OCI-LY1 (cell line): ENCODE measurements at regions not wholly inside any gene's neighbourhood (a gene's known extent, or its start where the extent isn't known, plus 50 kb on each side); places are given as distances from the start of the nearest gene placed in this dataset.

Experiments
- EZH2 ChIP-seq: fragments of 200-600 bp; sonication (generic), shearing (Covaris generic); IDR thresholded peaks from 2 replicates; pipeline ENCODE4 v1.8.0; 2017; ENCODE audit warnings: borderline replicate concordance, mixed run types, mild to moderate bottlenecking, antibody characterized with exemption, low read length, moderate library complexity, mixed read lengths
- TF ChIP-seq, protein P1 (sequence below): fragments of 200-600 bp; sonication (generic), shearing (Covaris generic); IDR thresholded peaks from 2 replicates; pipeline ENCODE4 v1.5.1; 2017; ENCODE audit warnings: mild to moderate bottlenecking, antibody characterized with exemption, low read length, moderate library complexity, mixed read lengths

DNA sequence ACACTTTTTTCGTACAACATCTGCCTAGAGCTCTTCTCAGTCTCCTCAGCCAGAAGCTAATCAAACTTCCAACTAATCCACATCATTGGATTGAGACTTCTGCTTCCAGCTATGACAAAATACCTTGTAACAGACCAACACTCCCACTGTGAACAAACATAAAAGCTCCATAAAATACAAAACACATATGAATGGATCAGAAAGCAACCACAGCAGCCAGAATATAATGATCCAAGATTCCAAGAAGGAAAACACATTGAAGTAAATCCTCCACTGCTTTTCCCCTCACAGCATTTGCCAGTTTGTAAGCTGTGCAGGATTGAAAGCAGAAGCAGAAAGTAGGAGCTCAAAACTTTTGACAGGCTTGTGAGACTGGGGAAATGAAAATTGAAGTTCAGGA, 863.2 kb downstream of the TUSC7 start:
- TF ChIP-seq, protein P1, sequence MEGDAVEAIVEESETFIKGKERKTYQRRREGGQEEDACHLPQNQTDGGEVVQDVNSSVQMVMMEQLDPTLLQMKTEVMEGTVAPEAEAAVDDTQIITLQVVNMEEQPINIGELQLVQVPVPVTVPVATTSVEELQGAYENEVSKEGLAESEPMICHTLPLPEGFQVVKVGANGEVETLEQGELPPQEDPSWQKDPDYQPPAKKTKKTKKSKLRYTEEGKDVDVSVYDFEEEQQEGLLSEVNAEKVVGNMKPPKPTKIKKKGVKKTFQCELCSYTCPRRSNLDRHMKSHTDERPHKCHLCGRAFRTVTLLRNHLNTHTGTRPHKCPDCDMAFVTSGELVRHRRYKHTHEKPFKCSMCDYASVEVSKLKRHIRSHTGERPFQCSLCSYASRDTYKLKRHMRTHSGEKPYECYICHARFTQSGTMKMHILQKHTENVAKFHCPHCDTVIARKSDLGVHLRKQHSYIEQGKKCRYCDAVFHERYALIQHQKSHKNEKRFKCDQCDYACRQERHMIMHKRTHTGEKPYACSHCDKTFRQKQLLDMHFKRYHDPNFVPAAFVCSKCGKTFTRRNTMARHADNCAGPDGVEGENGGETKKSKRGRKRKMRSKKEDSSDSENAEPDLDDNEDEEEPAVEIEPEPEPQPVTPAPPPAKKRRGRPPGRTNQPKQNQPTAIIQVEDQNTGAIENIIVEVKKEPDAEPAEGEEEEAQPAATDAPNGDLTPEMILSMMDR, result no peak
- no peak for TF ChIP-seq EZH2
